Stimulated activated CD4-positive, alpha-beta T cell treated with anti-CD3 and anti-CD28 coated beads, TNF-alpha, amount 100 ng/mL, for 48 hours (primary cell): ENCODE measurements at regions not wholly inside any gene's neighbourhood (a gene's known extent, or its start where the extent isn't known, plus 50 kb on each side); places are given as distances from the start of the nearest gene placed in this dataset.

Experiments
- DNase-seq, 3 donors: peaks; one replicate each; pipeline ENCODE4 v3.0.0-alpha.2; 2020; ENCODE audit warnings: low read depth in 3 of 3

- no peak for DNase-seq
Observed at GRCh38 chr3:18774319-18775088, 349.4 kb upstream of the SATB1 start.

- no peak for DNase-seq
Observed at GRCh38 chr3:18772699-18773305, 347.7 kb upstream of the SATB1 start.

DNA sequence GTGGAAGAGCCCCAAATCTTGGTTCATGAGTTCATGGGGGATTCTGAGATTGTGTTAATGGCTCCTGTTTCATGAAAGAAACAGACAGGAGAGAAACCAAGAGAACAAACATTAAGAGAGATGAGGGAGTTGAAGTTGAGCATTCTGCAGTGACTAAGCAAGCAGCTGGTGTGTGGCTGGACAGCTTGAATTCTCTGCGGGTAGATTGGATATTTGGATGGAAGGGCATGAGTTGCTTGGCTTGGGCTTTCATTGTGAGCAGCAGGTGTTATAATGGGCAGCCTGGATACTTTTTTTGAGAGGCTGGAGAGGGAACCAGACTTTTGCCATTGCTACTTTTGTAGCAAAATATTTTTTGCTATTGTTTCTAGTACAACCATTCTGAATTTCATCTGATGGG lies 346.8 kb upstream of the SATB1 start:
- DNase-seq: no peak

DNA sequence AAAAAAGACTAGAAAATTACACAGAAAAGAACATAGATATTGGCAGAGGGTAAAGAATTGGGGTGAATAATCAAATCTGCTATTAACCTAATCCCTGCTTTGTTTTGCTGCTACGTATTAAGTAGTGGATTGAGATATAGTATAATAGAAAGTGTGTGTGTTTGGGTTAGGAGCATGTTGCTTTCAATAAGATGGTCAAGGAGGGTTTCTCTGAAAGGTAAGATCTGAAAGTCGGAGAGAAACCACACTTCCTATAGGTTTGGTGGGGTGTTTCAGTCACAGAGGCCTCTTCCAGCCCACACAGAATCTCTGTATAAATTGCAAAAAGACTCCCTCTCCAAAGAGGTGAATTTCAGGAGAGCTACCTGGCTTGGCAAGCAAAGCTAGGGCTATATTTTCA lies 345.7 kb upstream of the SATB1 start:
- no peak for DNase-seq

DNA sequence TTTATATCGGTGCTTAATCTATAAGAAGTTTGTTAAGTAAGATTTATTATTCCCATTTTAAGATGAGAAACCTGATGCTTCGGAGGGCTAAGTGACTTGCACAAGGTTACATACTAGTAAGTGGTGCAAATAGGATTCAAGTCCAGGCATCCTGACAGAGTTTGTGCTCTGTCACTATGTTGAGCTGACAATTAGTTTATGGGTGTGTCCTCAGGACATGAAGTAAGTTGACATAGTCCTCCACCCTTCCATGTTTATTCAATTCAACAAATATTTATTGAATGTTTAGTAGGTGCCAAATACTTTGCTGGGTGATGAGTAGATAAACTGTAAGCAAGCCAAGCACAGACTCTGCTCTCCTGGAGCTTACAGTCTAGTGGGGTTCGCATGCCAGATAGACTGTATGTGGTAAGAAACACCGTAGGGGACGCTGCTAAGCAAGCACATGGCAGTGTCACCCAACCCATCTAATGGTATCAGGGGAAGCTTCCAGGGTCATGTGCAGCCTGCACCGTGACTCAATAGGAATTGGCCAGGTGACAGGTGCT lies 342.7 kb upstream of the SATB1 start:
- no peak for DNase-seq

GRCh38 chr3:18766974-18767373 lies 341.8 kb upstream of the SATB1 start:
- no peak for DNase-seq

GRCh38 chr3:18765662-18766061 lies 340.5 kb upstream of the SATB1 start:
- DNase-seq: no peak

DNA sequence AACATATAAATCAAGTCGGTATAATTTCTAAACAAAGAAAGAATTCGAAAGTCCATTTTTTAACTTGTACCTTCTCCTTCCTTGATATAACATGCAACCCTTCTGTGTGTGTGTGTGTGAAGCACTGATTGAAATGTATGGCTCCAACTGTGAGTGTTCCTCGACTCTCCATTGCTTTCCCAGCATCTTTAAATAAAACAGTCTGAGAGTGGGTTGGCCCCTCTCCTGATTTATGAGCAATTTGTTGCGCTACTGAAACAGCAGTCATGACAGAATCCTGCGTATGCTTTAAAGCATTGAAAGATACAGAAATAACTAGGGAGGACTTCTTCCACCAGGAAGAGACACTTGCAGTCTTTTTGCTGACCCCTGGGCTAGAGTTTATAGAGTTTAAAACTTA lies 340.0 kb upstream of the SATB1 start:
- DNase-seq: no peak

- DNase-seq: no peak
Observed at GRCh38 chr3:18761530-18761929, 336.4 kb upstream of the SATB1 start.

GRCh38 chr3:18758047-18758704 lies 333.0 kb upstream of the SATB1 start:
- peak in 1 of 3 donors; percentile 42 for DNase-seq

DNA sequence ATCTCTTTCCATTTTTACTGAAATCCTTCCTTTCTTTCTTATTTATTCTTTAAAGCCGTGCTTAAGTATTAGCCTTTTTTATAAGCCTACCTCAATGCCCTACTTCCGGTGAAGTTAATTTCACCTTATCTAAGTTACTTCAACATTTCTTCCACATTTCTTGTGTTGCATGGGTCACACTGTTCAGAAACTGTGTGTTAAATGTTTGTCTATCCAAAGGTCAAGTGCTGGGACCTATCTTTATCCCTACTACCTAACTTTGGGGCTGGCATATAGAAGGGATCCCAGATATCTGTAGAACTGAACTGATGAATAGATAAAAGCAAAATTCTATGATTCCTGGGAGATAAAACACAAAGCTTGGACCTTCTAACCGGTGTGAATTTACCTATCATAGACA lies 332.3 kb upstream of the SATB1 start:
- DNase-seq: no peak

DNA sequence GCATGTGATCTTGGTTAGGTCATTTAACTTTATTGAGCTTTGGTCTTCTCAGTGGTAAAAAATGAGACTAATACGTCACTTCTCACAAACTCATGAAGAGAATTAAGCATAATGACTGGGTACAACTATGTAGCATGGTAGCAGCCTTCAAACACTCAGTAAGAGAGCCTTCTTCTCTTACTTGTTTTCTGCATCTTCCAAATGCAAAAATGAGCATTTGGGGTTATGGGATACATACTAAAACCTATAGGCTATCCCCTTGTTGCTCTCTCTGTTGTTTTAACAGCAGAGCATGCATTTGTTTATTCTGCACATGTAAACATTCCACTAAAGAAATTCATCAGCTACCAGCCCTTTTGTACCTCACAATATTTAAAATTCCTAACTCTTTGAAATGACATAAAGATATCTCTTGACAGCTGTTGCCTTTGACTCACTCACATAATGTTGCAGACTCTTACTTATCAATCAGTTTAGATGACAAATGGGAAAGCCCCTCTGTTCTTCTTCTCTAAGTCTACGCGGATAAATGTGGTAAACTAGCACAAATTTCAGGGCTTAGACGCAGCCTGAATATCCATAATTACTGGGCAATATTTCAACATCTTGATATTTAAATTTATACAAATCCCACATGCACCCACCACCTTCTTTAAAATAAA lies 327.3 kb upstream of the SATB1 start:
- DNase-seq: no peak

DNA sequence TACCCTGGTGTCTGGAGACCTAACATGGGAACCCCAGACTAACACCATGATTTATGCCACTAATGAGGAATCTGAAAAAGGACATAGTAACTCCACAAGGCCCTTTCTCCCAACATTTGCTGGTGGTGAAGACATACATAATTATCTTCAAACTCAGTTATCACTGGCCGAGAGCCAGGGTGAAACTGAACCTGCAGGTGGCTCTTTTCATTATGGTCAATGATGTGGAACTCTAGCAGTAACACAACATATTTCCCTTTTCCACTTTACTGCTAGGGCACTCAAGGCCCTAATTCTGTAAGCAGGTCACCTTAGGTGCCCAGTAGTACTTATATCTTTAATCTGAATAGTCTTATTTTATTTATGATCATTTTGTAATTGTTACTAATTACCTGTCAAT lies 326.4 kb upstream of the SATB1 start:
- no peak for DNase-seq

- no peak for DNase-seq
Observed at GRCh38 chr3:18747383-18747782, 322.2 kb upstream of the SATB1 start.

DNA sequence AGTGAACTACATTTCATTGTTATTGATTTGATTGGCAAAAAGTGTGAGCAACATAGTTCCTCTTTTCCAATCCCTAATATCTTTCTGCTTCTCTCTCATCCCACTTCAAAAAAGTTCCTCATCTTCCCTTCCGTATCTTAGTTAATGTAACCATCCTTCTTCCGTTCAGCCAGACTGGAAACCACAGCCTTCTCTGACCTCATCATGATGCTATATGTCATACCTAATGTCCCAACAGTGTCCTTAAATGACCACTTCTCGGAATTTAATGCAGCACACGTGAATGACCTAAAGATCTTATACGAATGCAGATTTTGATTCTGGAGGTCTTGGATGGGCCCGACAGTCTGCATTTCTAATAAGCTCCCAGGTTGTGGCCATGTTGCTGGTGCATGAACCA lies 320.3 kb upstream of the SATB1 start:
- DNase-seq: no peak

DNA sequence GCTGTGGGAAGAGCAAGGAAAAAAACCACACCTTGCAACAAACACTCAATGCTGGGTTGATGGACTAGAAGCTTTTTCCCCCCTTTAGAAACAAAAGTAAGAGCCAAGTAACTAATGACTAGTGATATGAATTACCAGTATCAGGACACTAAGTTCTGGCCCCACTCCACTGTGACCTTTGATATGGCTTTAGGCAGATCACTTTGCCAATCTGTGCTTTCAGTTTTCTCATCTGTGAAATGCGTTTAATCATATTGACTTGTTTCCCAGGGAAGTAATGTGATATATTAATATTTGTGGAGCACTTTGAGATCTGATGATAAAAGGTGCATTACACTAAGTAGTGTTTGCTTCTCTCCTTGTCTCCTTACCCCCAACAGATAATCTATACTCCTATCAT lies 319.3 kb upstream of the SATB1 start:
- no peak for DNase-seq

DNA sequence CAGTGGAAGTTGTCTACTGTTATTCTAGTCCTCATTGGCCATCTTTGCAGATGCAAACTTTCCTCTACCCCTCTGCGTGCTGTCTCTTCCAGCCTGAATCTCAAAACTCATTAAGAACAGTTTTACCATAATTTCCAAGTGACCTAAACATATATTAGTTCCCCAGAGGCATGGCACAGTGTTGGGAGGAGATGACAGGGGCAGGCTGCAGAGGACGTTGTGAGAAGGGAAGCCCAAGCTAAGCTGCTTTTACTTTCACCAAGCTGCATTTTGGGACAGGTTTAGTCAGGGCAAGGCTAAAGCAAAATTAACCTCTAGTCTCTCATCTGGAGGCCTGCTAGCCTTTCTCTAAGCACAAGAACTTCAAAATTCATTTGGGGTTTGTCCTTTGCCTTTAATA lies 318.6 kb upstream of the SATB1 start:
- DNase-seq: no peak

GRCh38 chr3:18740631-18741583 lies 315.8 kb upstream of the SATB1 start:
- DNase-seq: peak in 2 of 3 donors; percentile 54 to 59

DNA sequence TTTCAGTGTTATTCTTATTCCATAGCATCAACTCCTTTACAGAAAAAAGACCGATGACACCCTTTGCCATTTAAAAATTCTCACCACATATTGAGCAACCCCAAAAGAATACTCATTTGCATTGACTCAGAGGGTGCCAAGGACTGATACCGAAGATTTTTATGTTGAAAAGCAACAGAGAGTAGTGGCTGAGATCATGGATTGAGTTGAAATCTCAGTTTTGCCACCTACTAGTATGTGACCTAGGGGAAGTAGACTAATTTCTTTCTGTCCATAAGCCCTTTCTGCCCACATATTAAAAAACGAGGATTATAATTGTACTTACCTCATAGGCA lies 313.9 kb upstream of the SATB1 start:
- no peak for DNase-seq

DNA sequence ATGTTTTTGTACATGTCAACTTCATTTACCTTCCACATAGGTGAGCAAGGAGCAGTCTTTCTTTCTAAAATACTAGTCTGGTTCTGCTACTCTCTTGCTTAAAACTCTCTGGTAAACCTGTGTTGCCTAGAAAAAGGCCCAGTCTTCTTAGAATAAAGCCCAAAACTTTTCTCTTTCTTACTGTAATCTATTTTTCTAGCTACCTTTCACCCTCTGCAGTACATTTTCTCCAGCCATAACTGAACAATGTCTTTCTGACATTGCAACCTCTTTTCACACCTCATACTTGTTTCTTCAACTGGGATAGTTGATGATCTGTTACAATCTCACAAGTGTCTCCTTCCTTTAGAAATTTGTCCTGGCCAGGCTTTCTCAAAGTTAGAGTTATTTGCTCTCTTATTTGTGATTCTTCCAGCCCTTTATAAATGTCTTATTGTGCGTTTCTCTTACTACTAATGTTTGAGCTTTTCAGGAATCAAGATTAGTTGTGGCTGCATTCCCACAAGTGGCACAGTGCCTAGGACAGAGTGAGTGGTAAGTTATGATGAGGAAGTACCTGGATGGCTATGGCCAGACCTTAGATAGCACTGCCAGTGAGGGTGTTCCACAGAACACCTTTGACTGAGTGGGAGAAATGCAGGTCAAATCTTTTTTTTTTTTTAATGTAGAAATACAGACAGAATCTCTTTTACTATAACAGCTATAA lies 313.4 kb upstream of the SATB1 start:
- no peak for DNase-seq

- DNase-seq: no peak
Observed at GRCh38 chr3:18735005-18735404, 309.9 kb upstream of the SATB1 start.
